OCI-LY1 (cell line): ENCODE measurements at regions not wholly inside any gene's neighbourhood (a gene's known extent, or its start where the extent isn't known, plus 50 kb on each side); places are given as distances from the start of the nearest gene placed in this dataset.

ENCODE experiments used
- H2AFZ ChIP-seq: fragments of 200-600 bp; sonication (generic), shearing (Covaris generic); 2 replicates; pipeline ENCODE4 v1.6.0; 2014; ENCODE audit warnings: antibody characterized with exemption, mild to moderate bottlenecking, low read length
- H3F3A ChIP-seq: fragments of 200-600 bp; sonication (generic), shearing (Covaris generic); 2 replicates; pipeline ENCODE4 v1.6.0; 2014; ENCODE audit warnings: mild to moderate bottlenecking, antibody characterized with exemption, low read length, moderate library complexity; ENCODE audit not compliant: insufficient read depth
- H3K27ac ChIP-seq: fragments of 200-600 bp; sonication (generic); 2 replicates; pipeline ENCODE4 v1.5.1; 2014; ENCODE audit warnings: low read length, mixed run types, mild to moderate bottlenecking, low read depth; ENCODE audit not compliant: poor library complexity, severe bottlenecking
- H3K27me3 ChIP-seq: fragments of 200-600 bp; sonication (generic); 2 replicates; pipeline ENCODE4 v1.6.0; 2014; ENCODE audit warnings: antibody characterized with exemption, mild to moderate bottlenecking, low read length, moderate library complexity; ENCODE audit not compliant: insufficient read depth
- H3K36me3 ChIP-seq: fragments of 200-600 bp; sonication (generic); 2 replicates; pipeline ENCODE4 v1.6.1; 2014; ENCODE audit warnings: mild to moderate bottlenecking, antibody characterized with exemption, low read length, moderate library complexity, mixed read lengths; ENCODE audit not compliant: insufficient read depth
- H3K4me1 ChIP-seq: fragments of 200-600 bp; sonication (generic); 2 replicates; pipeline ENCODE4 v1.5.1; 2014; ENCODE audit warnings: mild to moderate bottlenecking, low read length, moderate library complexity; ENCODE audit not compliant: insufficient read depth, severe bottlenecking
- H3K4me2 ChIP-seq: fragments of 200-600 bp; sonication (generic), shearing (Covaris generic); 2 replicates; pipeline ENCODE4 v1.6.1; 2014; ENCODE audit warnings: low read length
- H3K4me3 ChIP-seq: fragments of 200-600 bp; sonication (generic); 2 replicates; pipeline ENCODE4 v1.5.1; 2014; ENCODE audit warnings: low read length, low read depth, mild to moderate bottlenecking, mixed read lengths; ENCODE audit not compliant: poor library complexity, severe bottlenecking
- H3K79me2 ChIP-seq: fragments of 200-600 bp; shearing (Covaris generic); 2 replicates; pipeline ENCODE4 v1.6.1; 2016; ENCODE audit warnings: mixed run types, low read length, mixed read lengths; ENCODE audit not compliant: insufficient read depth
- H3K9ac ChIP-seq: fragments of 200-600 bp; sonication (generic), shearing (Covaris generic); 2 replicates; pipeline ENCODE4 v1.6.1; 2014; ENCODE audit warnings: mild to moderate bottlenecking, low read length, mixed read lengths
- H3K9me2 ChIP-seq: fragments of 200-600 bp; sonication (generic), shearing (Covaris generic); 2 replicates; pipeline ENCODE4 v1.6.1; 2014; ENCODE audit warnings: low read depth, mild to moderate bottlenecking, low read length, mixed read lengths
- H3K9me3 ChIP-seq: fragments of 200-600 bp; shearing (Covaris generic); 2 replicates; pipeline ENCODE4 v1.6.1; 2014; ENCODE audit warnings: low read length, mixed read lengths
- H4K20me1 ChIP-seq: fragments of 200-600 bp; sonication (generic), shearing (Covaris generic); 2 replicates; pipeline ENCODE4 v1.6.0; 2016; ENCODE audit warnings: mild to moderate bottlenecking, low read length; ENCODE audit not compliant: insufficient read depth
- CTCF ChIP-seq: fragments of 200-600 bp; sonication (generic), shearing (Covaris generic); IDR thresholded peaks from 2 replicates; pipeline ENCODE4 v1.5.1; 2017; ENCODE audit warnings: mild to moderate bottlenecking, antibody characterized with exemption, low read length, moderate library complexity, mixed read lengths
- EZH2 ChIP-seq: fragments of 200-600 bp; sonication (generic), shearing (Covaris generic); IDR thresholded peaks from 2 replicates; pipeline ENCODE4 v1.8.0; 2017; ENCODE audit warnings: borderline replicate concordance, mixed run types, mild to moderate bottlenecking, antibody characterized with exemption, low read length, moderate library complexity, mixed read lengths

- Histone ChIP-seq H3K27me3 (no peaks in the 10 kb centered on the region), H3K4me1 (no peaks in the 10 kb centered on the region), H3K4me3 (no peak overlapping the region), H3K9me2 (no peaks in the 10 kb centered on the region), H3K27ac (no peak overlapping the region), H3K4me2 (no peak overlapping the region), H3F3A (no peaks in the 10 kb centered on the region), H2AFZ (no peak overlapping the region), H3K9me3 (no peaks in the 10 kb centered on the region), H4K20me1 (no peaks in the 10 kb centered on the region), H3K9ac (no peak overlapping the region), H3K36me3 (no peaks in the 10 kb centered on the region), H3K79me2 (no peaks in the 10 kb centered on the region)
- TF ChIP-seq CTCF (peak; percentile 57; the same call in 1 of the 2 replicates), EZH2 (no peak)
Observed at GRCh38 chr2:40760071-40760666, 308.3 kb upstream of the SLC8A1 start.

- H3K79me2 ChIP-seq: no peaks in the 10 kb centered on the region
- no peaks in the 10 kb centered on the region for H3K27me3 ChIP-seq
- H3K9ac ChIP-seq: no peak overlapping the region
- H3K27ac ChIP-seq: no peak overlapping the region
- no peaks in the 10 kb centered on the region for H3K9me3 ChIP-seq
- H4K20me1 ChIP-seq: no peaks in the 10 kb centered on the region
- no peaks in the 10 kb centered on the region for H3F3A ChIP-seq
- H2AFZ ChIP-seq: no peak overlapping the region
- TF ChIP-seq EZH2: no peak
- TF ChIP-seq CTCF: no peak
- no peaks in the 10 kb centered on the region; the same call in 1 of the 2 replicates for H3K9me2 ChIP-seq
- H3K4me3 ChIP-seq: no peak overlapping the region
- H3K4me1 ChIP-seq: no peaks in the 10 kb centered on the region
- H3K36me3 ChIP-seq: no peaks in the 10 kb centered on the region
- no peak overlapping the region for H3K4me2 ChIP-seq
Observed at GRCh38 chr2:40773291-40773690, 321.4 kb upstream of the SLC8A1 start.

GRCh38 chr2:40783704-40784103 lies 331.8 kb upstream of the SLC8A1 start:
- Histone ChIP-seq H3F3A (no peaks in the 10 kb centered on the region), H3K9me2 (no peaks in the 10 kb centered on the region), H2AFZ (no peak overlapping the region), H3K9me3 (no peaks in the 10 kb centered on the region), H3K27ac (no peak overlapping the region), H3K36me3 (no peaks in the 10 kb centered on the region), H3K4me2 (no peak overlapping the region), H3K27me3 (no peaks in the 10 kb centered on the region), H4K20me1 (no peaks in the 10 kb centered on the region), H3K4me1 (no peaks in the 10 kb centered on the region), H3K4me3 (no peak overlapping the region), H3K9ac (no peak overlapping the region), H3K79me2 (no peaks in the 10 kb centered on the region)
- no peak for TF ChIP-seq CTCF
- no peak for TF ChIP-seq EZH2
